Neural crest cell (in vitro differentiated cells): ENCODE measurements at regions not wholly inside any gene's neighbourhood (a gene's known extent, or its start where the extent isn't known, plus 50 kb on each side); places are given as distances from the start of the nearest gene placed in this dataset.
"Not testable (repeated sequence)": the region's sequence is repeated elsewhere in the genome, so short reads cannot be mapped to it uniquely, and the experiment has no call there.

Experiments
- DNase-seq: peaks from one replicate; pipeline ENCODE4 v3.0.0; 2021; ENCODE audit warnings: low read depth, mixed read lengths, low spot score
- H3K27ac Mint-ChIP-seq: one replicate; pipeline ENCODE4 v1.8.0; 2021; ENCODE audit warnings: mild to moderate bottlenecking, mixed read lengths; ENCODE audit not compliant: unreplicated experiment
- H3K27me3 Mint-ChIP-seq: 2 replicates; pipeline ENCODE4 v1.8.0; 2021; ENCODE audit warnings: low read depth, mild to moderate bottlenecking, mixed read lengths
- H3K36me3 Mint-ChIP-seq: 2 replicates; pipeline ENCODE4 v1.8.0; 2021; ENCODE audit warnings: low read depth, mild to moderate bottlenecking, mixed read lengths
- H3K4me1 Mint-ChIP-seq: 2 replicates; pipeline ENCODE4 v1.8.0; 2021; ENCODE audit warnings: mixed read lengths
- H3K4me3 Mint-ChIP-seq: one replicate; pipeline ENCODE4 v1.8.0; 2021; ENCODE audit warnings: mild to moderate bottlenecking, mixed read lengths
- H3K9me3 Mint-ChIP-seq: 2 replicates; pipeline ENCODE4 v1.8.0; 2021; ENCODE audit warnings: mixed read lengths
- TF ChIP-seq, protein P1 (sequence below): fragments of 200-600 bp; sonication (generic); conservative IDR thresholded peaks from 2 replicates; pipeline ENCODE4 v1.5.0; 2021; ENCODE audit warnings: antibody characterized with exemption, mild to moderate bottlenecking

DNA sequence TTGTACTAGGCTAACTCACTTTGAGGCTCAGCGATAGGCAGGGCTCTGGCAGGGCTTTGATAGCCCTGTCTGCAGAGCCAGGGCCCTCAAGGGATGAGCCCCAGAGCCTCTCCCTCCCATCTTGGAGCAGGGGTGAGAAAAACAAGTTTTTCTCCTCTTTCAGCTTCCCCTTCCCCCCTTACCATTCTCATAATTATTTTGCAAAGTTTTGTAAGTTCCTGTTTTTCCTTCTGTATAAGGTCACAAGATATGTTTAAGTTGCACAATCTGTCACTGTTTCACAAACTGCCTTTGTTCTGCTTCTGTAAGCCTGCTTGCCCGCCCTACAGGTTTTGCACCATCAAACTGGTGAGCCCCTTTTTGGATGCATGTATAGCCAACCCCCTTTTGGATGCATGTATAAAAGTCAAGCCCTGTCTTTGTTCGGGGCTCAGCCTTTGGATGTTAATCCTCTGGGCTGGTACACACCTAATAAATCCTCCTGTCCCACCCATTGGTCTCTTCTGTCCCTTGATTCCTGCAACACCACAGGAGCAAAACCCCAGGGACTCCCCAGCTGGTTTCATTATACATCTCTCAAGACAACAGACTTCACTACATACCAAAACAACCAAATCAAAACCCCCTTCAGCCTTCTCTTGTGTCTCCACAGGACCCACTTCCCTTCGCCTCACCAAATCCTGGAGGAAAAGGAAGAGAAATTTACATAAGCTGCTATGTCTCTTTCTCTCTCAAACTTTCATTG, 52.5 kb upstream of the RESF1 start:
- Mint-ChIP-seq H3K4me1 (no peaks in the 10 kb centered on the region), H3K9me3 (peaks cover 18% of the 10 kb centered on the region), H3K27ac (no peak overlapping the region), H3K36me3 (peaks cover 2% of the 10 kb centered on the region), H3K27me3 (no peaks in the 10 kb centered on the region), H3K4me3 (no peak overlapping the region)
- no peak for DNase-seq
- TF ChIP-seq, protein P1, sequence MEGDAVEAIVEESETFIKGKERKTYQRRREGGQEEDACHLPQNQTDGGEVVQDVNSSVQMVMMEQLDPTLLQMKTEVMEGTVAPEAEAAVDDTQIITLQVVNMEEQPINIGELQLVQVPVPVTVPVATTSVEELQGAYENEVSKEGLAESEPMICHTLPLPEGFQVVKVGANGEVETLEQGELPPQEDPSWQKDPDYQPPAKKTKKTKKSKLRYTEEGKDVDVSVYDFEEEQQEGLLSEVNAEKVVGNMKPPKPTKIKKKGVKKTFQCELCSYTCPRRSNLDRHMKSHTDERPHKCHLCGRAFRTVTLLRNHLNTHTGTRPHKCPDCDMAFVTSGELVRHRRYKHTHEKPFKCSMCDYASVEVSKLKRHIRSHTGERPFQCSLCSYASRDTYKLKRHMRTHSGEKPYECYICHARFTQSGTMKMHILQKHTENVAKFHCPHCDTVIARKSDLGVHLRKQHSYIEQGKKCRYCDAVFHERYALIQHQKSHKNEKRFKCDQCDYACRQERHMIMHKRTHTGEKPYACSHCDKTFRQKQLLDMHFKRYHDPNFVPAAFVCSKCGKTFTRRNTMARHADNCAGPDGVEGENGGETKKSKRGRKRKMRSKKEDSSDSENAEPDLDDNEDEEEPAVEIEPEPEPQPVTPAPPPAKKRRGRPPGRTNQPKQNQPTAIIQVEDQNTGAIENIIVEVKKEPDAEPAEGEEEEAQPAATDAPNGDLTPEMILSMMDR = no peak

DNA sequence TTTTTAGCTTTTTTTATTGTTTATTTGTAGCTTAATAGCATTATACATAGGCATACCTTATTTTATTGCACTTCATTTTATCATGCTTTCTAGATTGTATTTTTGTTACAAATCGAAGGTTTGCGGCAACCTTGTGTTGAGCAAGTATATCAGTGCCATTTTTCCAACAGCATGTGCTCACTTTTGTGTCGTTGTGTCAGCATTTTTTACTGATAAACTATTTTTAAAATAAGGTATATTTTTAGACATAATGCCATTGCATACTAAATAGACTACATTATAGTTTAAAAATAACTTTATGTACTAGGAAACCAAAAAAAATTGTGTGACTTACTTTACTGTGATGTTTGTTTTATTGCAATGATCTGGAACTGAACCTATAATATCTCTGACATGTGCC, 56.2 kb upstream of the RESF1 start:
- Mint-ChIP-seq H3K36me3 (no peaks in the 10 kb centered on the region), H3K27me3 (no peaks in the 10 kb centered on the region), H3K4me3 (no peak overlapping the region), H3K4me1 (peaks cover 8% of the 10 kb centered on the region), H3K9me3 (peaks cover 7% of the 10 kb centered on the region), H3K27ac (no peak overlapping the region)
- TF ChIP-seq, protein P1 = no peak
- DNase-seq = no peak

DNA sequence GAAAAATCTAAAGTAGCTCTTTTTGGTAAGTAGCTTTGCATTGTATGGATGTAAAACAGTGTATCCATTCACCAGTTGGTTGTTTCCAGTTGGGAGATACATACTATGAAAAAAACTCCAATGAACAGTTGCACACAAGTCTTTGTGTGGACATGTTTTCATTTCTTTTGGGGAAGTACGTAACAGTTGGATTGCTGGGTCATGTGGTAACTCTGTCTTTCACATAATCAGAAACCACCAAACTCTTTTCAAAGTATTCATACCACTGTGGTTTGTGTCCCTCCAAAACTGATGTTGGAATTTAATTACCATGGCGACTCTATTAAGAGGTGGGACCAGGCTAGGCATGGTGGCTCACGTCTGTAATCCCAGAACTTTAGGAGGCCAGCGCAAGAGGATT, 58.9 kb upstream of the RESF1 start:
- Mint-ChIP-seq H3K27me3 (no peaks in the 10 kb centered on the region), H3K4me3 (no peak overlapping the region), H3K9me3 (peaks cover 5% of the 10 kb centered on the region), H3K27ac (no peak overlapping the region), H3K36me3 (no peaks in the 10 kb centered on the region), H3K4me1 (peaks cover 23% of the 10 kb centered on the region)
- no peak for DNase-seq
- TF ChIP-seq, protein P1 = no peak

DNA sequence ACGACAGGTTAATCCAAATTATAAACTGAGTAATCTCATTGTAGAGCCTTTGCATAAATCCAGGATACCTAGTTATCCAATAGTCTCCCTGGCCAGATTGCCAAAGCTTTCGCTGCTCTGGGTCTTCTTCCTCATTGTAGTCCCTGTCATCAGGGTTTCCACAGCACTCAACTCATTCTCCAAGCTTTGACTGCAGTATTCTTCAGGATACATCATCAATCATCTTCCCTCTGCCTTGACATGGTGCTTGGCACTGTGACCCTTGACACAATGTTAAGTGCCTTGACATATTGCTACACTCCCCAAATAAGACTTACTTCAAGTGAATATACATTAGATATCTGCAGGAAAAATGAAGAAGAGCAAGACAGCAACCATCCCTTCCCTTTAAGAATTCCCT, 60.1 kb upstream of the RESF1 start:
- Mint-ChIP-seq H3K4me3 (no peak overlapping the region), H3K27me3 (no peaks in the 10 kb centered on the region), H3K9me3 (peaks cover 5% of the 10 kb centered on the region), H3K36me3 (no peaks in the 10 kb centered on the region), H3K4me1 (peaks cover 23% of the 10 kb centered on the region), H3K27ac (no peak overlapping the region)
- TF ChIP-seq, protein P1 = no peak
- no peak for DNase-seq

DNA sequence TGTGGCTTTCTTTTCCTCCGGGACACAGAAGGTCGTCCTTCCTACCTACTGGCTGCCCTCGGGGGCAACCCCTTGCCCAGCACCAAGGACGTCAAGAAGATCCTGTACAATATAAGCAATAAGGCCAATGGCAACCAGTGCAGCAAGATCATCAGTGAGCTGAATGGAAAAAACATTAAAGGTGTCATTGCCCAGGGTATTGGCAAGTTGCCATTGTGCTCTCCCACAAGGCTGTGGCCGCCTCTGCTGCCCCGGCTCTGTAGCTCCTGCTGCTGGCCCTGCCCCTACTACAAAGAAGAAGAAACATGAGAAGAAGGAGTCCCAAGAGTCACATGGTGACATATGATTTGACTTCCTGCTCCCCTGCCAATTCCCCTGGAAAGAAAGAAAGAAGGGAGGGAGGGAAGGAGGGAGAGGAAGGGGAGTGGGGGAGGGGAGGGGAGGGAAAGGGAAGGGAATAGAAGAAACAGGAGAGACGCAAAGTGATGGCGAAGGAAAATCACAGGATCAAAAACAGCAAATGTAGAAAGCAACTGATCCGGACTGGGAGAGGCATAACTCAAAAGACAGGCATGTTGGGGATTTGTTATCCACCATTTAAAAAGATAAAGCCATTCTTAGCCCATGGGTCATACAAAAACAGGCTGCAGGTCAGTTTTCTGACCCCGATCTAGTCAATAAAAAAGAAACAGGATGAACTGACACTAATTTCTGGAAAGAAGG, 61.3 kb upstream of the RESF1 start:
- no peaks in the 10 kb centered on the region for H3K27me3 Mint-ChIP-seq
- no peak overlapping the region for H3K4me3 Mint-ChIP-seq
- H3K27ac Mint-ChIP-seq = no peak overlapping the region
- no peaks in the 10 kb centered on the region for H3K36me3 Mint-ChIP-seq
- peaks cover 5% of the 10 kb centered on the region for H3K9me3 Mint-ChIP-seq
- DNase-seq = no peak
- peaks cover 23% of the 10 kb centered on the region for H3K4me1 Mint-ChIP-seq
- TF ChIP-seq, protein P1 = no peak

GRCh38 chr12:31897092-31897491, 62.1 kb upstream of the RESF1 start:
- H3K27me3 Mint-ChIP-seq, H3K36me3 Mint-ChIP-seq, H3K4me3 Mint-ChIP-seq, H3K9me3 Mint-ChIP-seq, H3K27ac Mint-ChIP-seq, DNase-seq: not testable (repeated sequence)
- H3K4me1 Mint-ChIP-seq = peaks cover 23% of the 10 kb centered on the region
